ENCODE measurements at regions not wholly inside any gene's neighbourhood (a gene's known extent, or its start where the extent isn't known, plus 50 kb on each side); places are given as distances from the start of the nearest gene placed in this dataset.

- H3K4me3 ChIP-seq (replicated peaks; ENCODE audit: low read depth, low read length) = no peak overlapping the region
- DNase-seq (ENCODE audit: extremely low read depth, low read depth) = no peak
- TF ChIP-seq CTCF (IDR thresholded peaks at IDR 0.05; ENCODE audit: low read depth, low read length, missing control alignments) = no peak
Observed at GRCh38 chr14:76617440-76617839, 143.8 kb upstream of the VASH1 start.

GRCh38 chr14:76636602-76637001 is 124.7 kb upstream of the VASH1 start:
- TF ChIP-seq CTCF (IDR thresholded peaks at IDR 0.05; ENCODE audit: low read depth, low read length, missing control alignments) = no peak
- no peak for DNase-seq (ENCODE audit: extremely low read depth, low read depth)
- no peak overlapping the region for H3K4me3 ChIP-seq (replicated peaks; ENCODE audit: low read depth, low read length)

GRCh38 chr14:76638841-76639240 is 122.4 kb upstream of the VASH1 start:
- no peak for TF ChIP-seq CTCF (IDR thresholded peaks at IDR 0.05; ENCODE audit: low read depth, low read length, missing control alignments)
- no peak overlapping the region for H3K4me3 ChIP-seq (replicated peaks; ENCODE audit: low read depth, low read length)
- DNase-seq (ENCODE audit: extremely low read depth, low read depth) = no peak

- no peak for DNase-seq (ENCODE audit: extremely low read depth, low read depth)
- H3K4me3 ChIP-seq (replicated peaks; ENCODE audit: low read depth, low read length) = no peak overlapping the region
- no peak for TF ChIP-seq CTCF (IDR thresholded peaks at IDR 0.05; ENCODE audit: low read depth, low read length, missing control alignments)
Observed at GRCh38 chr14:76639606-76640229, 121.5 kb upstream of the VASH1 start.

- TF ChIP-seq CTCF (IDR thresholded peaks at IDR 0.05; ENCODE audit: low read depth, low read length, missing control alignments) = no peak
- DNase-seq (ENCODE audit: extremely low read depth, low read depth) = no peak
- no peak overlapping the region for H3K4me3 ChIP-seq (replicated peaks; ENCODE audit: low read depth, low read length)
Observed at GRCh38 chr14:76640923-76641395, 120.3 kb upstream of the VASH1 start.

- DNase-seq (ENCODE audit: extremely low read depth, low read depth) = no peak
- TF ChIP-seq CTCF (IDR thresholded peaks at IDR 0.05; ENCODE audit: low read depth, low read length, missing control alignments) = no peak
Observed at GRCh38 chr14:76641541-76641940, 119.7 kb upstream of the VASH1 start.

GRCh38 chr14:76643887-76644286 is 117.4 kb upstream of the VASH1 start:
- H3K4me3 ChIP-seq (replicated peaks; ENCODE audit: low read depth, low read length) = no peak overlapping the region
- no peak for TF ChIP-seq CTCF (IDR thresholded peaks at IDR 0.05; ENCODE audit: low read depth, low read length, missing control alignments)
- no peak for DNase-seq (ENCODE audit: extremely low read depth, low read depth)

More at GRCh38 chr14:76641541-76641940, 119.7 kb upstream of the VASH1 start:
- H3K4me3 ChIP-seq (replicated peaks; ENCODE audit: low read depth, low read length) = no peak overlapping the region

Measured in HFF-Myc (cell line).